Activated naive CD4-positive, alpha-beta T cell treated with anti-CD3 and anti-CD28 coated beads, Interleukin-2, amount 50 U/mL, for 24 hours (primary cell): ENCODE measurements at regions not wholly inside any gene's neighbourhood (a gene's known extent, or its start where the extent isn't known, plus 50 kb on each side); places are given as distances from the start of the nearest gene placed in this dataset.

Source experiments
- H3K27ac Mint-ChIP-seq: one replicate; pipeline ENCODE4 v1.8.0; 2021; ENCODE audit warnings: mild to moderate bottlenecking, mixed read lengths
- H3K27me3 Mint-ChIP-seq: one replicate; pipeline ENCODE4 v1.8.0; 2021; ENCODE audit warnings: mixed read lengths
- H3K36me3 Mint-ChIP-seq: one replicate; pipeline ENCODE4 v1.8.0; 2021; ENCODE audit warnings: mixed read lengths
- H3K4me1 Mint-ChIP-seq: one replicate; pipeline ENCODE4 v1.8.0; 2021; ENCODE audit warnings: mixed read lengths
- H3K4me3 Mint-ChIP-seq: one replicate; pipeline ENCODE4 v1.8.0; 2021; ENCODE audit warnings: mild to moderate bottlenecking, mixed read lengths
- H3K9me3 Mint-ChIP-seq: one replicate; pipeline ENCODE4 v1.8.0; 2021; ENCODE audit warnings: mixed read lengths

- H3K4me3 Mint-ChIP-seq, result no peak overlapping the region
- no peaks in the 10 kb centered on the region for H3K4me1 Mint-ChIP-seq
- no peaks in the 10 kb centered on the region for H3K36me3 Mint-ChIP-seq
- H3K27me3 Mint-ChIP-seq, result peaks cover 8% of the 10 kb centered on the region
- no peaks in the 10 kb centered on the region for H3K9me3 Mint-ChIP-seq
- H3K27ac Mint-ChIP-seq, result no peak overlapping the region
These were observed 112.6 kb downstream of the CDC5L start for GRCh38 chr6:44500074-44500473.

GRCh38 chr6:44503471-44503870 is 116.0 kb downstream of the CDC5L start:
- no peak overlapping the region for H3K27ac Mint-ChIP-seq
- no peak overlapping the region for H3K4me3 Mint-ChIP-seq
- no peaks in the 10 kb centered on the region for H3K36me3 Mint-ChIP-seq
- H3K4me1 Mint-ChIP-seq, result no peaks in the 10 kb centered on the region
- H3K9me3 Mint-ChIP-seq, result no peaks in the 10 kb centered on the region
- H3K27me3 Mint-ChIP-seq, result peaks cover 8% of the 10 kb centered on the region

GRCh38 chr6:44504301-44504791 is 116.8 kb downstream of the CDC5L start:
- H3K4me1 Mint-ChIP-seq, result no peaks in the 10 kb centered on the region
- H3K4me3 Mint-ChIP-seq, result no peak overlapping the region
- no peaks in the 10 kb centered on the region for H3K9me3 Mint-ChIP-seq
- no peaks in the 10 kb centered on the region for H3K36me3 Mint-ChIP-seq
- H3K27me3 Mint-ChIP-seq, result peaks cover 8% of the 10 kb centered on the region
- no peak overlapping the region for H3K27ac Mint-ChIP-seq

GRCh38 chr6:44505751-44506150 is 118.2 kb downstream of the CDC5L start:
- Mint-ChIP-seq H3K36me3 (no peaks in the 10 kb centered on the region), H3K4me3 (no peak overlapping the region), H3K9me3 (no peaks in the 10 kb centered on the region), H3K27me3 (peaks cover 8% of the 10 kb centered on the region), H3K27ac (no peak overlapping the region), H3K4me1 (no peaks in the 10 kb centered on the region)

GRCh38 chr6:44507014-44507413 is 119.5 kb downstream of the CDC5L start:
- Mint-ChIP-seq H3K27ac (no peak overlapping the region), H3K4me3 (no peak overlapping the region), H3K27me3 (peaks cover 8% of the 10 kb centered on the region), H3K4me1 (no peaks in the 10 kb centered on the region), H3K9me3 (no peaks in the 10 kb centered on the region), H3K36me3 (no peaks in the 10 kb centered on the region)

GRCh38 chr6:44508646-44509045 is 121.1 kb downstream of the CDC5L start:
- H3K36me3 Mint-ChIP-seq, result no peaks in the 10 kb centered on the region
- peaks cover 5% of the 10 kb centered on the region for H3K27me3 Mint-ChIP-seq
- H3K9me3 Mint-ChIP-seq, result no peaks in the 10 kb centered on the region
- H3K4me3 Mint-ChIP-seq, result no peak overlapping the region
- H3K4me1 Mint-ChIP-seq, result no peaks in the 10 kb centered on the region
- H3K27ac Mint-ChIP-seq, result no peak overlapping the region

GRCh38 chr6:44511126-44511525 is 123.6 kb downstream of the CDC5L start:
- Mint-ChIP-seq H3K27ac (no peak overlapping the region), H3K4me1 (no peaks in the 10 kb centered on the region), H3K36me3 (no peaks in the 10 kb centered on the region), H3K4me3 (no peak overlapping the region), H3K27me3 (no peaks in the 10 kb centered on the region), H3K9me3 (no peaks in the 10 kb centered on the region)

- Mint-ChIP-seq H3K27me3 (no peaks in the 10 kb centered on the region), H3K36me3 (no peaks in the 10 kb centered on the region), H3K9me3 (no peaks in the 10 kb centered on the region), H3K4me1 (no peaks in the 10 kb centered on the region), H3K27ac (no peak overlapping the region), H3K4me3 (no peak overlapping the region)
These were observed 125.6 kb downstream of the CDC5L start for GRCh38 chr6:44512868-44513741.

- Mint-ChIP-seq H3K9me3 (no peaks in the 10 kb centered on the region), H3K4me1 (no peaks in the 10 kb centered on the region), H3K4me3 (no peak overlapping the region), H3K36me3 (no peaks in the 10 kb centered on the region), H3K27ac (no peak overlapping the region), H3K27me3 (no peaks in the 10 kb centered on the region)
These were observed 126.6 kb downstream of the CDC5L start for GRCh38 chr6:44514085-44514484.

GRCh38 chr6:44514576-44515193 is 127.2 kb downstream of the CDC5L start:
- Mint-ChIP-seq H3K4me1 (no peaks in the 10 kb centered on the region), H3K4me3 (no peak overlapping the region), H3K27me3 (peaks cover 3% of the 10 kb centered on the region), H3K27ac (no peak overlapping the region), H3K9me3 (peaks cover 6% of the 10 kb centered on the region), H3K36me3 (no peaks in the 10 kb centered on the region)

- Mint-ChIP-seq H3K4me1 (peaks cover 14% of the 10 kb centered on the region), H3K27me3 (peaks cover 21% of the 10 kb centered on the region), H3K27ac (no peak overlapping the region), H3K9me3 (peaks cover 22% of the 10 kb centered on the region), H3K36me3 (peaks cover 3% of the 10 kb centered on the region), H3K4me3 (no peak overlapping the region)
These were observed 135.4 kb downstream of the CDC5L start for GRCh38 chr6:44522871-44523270.

GRCh38 chr6:44524476-44525227 is 137.1 kb downstream of the CDC5L start:
- peaks cover 3% of the 10 kb centered on the region for H3K36me3 Mint-ChIP-seq
- peaks cover 20% of the 10 kb centered on the region for H3K27me3 Mint-ChIP-seq
- no peak overlapping the region for H3K4me3 Mint-ChIP-seq
- H3K27ac Mint-ChIP-seq, result no peak overlapping the region
- peaks cover 17% of the 10 kb centered on the region for H3K9me3 Mint-ChIP-seq
- H3K4me1 Mint-ChIP-seq, result peaks cover 16% of the 10 kb centered on the region

- H3K27me3 Mint-ChIP-seq, result peaks cover 19% of the 10 kb centered on the region
These were observed 138.3 kb downstream of the CDC5L start for GRCh38 chr6:44525761-44526351.

GRCh38 chr6:44527181-44527580 is 139.7 kb downstream of the CDC5L start:
- Mint-ChIP-seq H3K27me3 (peaks cover 13% of the 10 kb centered on the region), H3K36me3 (no peaks in the 10 kb centered on the region), H3K9me3 (no peaks in the 10 kb centered on the region), H3K4me1 (peaks cover 12% of the 10 kb centered on the region), H3K4me3 (no peak overlapping the region), H3K27ac (no peak overlapping the region)

More at GRCh38 chr6:44525761-44526351, 138.3 kb downstream of the CDC5L start:
- H3K4me3 Mint-ChIP-seq, result no peak overlapping the region
- H3K4me1 Mint-ChIP-seq, result peaks cover 12% of the 10 kb centered on the region
- no peak overlapping the region for H3K27ac Mint-ChIP-seq
- peaks cover 11% of the 10 kb centered on the region for H3K9me3 Mint-ChIP-seq
- H3K36me3 Mint-ChIP-seq, result peaks cover 3% of the 10 kb centered on the region

GRCh38 chr6:44527583-44528369 is 140.3 kb downstream of the CDC5L start:
- no peaks in the 10 kb centered on the region for H3K36me3 Mint-ChIP-seq
- no peaks in the 10 kb centered on the region for H3K9me3 Mint-ChIP-seq
- H3K27ac Mint-ChIP-seq, result no peak overlapping the region
- H3K4me3 Mint-ChIP-seq, result no peak overlapping the region
- peaks cover 12% of the 10 kb centered on the region for H3K4me1 Mint-ChIP-seq
- H3K27me3 Mint-ChIP-seq, result peaks cover 13% of the 10 kb centered on the region
